NCI-H2081 treated with DMSO at 0.1 percent for 48 hours (cell line): ENCODE measurements at regions not wholly inside any gene's neighbourhood (a gene's known extent, or its start where the extent isn't known, plus 50 kb on each side); places are given as distances from the start of the nearest gene placed in this dataset.
"Not testable (repeated sequence)": the region's sequence is repeated elsewhere in the genome, so short reads cannot be mapped to it uniquely, and the experiment has no call there.

Experiments used
- DNase-seq: peaks from one replicate; lab custom pipeline; 2025; lab: John Stamatoyannopoulos, UW

DNA sequence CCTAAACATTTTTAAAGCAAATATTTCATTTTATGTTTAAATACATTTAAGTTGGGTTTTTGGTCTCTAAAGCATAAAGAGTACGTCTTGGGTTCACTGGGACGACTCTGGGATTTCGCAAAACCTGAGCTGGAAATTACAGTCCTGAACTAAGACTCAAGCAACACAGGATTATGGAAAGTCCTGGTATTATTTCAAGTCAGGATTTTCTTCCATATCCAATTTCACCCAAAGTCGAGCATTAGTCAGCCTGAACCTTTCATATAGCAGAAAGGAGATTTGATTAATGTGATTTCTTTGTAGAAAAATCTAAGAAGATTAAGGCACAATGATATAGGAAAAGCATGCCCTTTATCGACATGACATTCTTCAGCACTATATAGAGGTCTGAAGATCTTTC, 100.0 kb downstream of the MTERF1 start:
- no peak for DNase-seq

DNA sequence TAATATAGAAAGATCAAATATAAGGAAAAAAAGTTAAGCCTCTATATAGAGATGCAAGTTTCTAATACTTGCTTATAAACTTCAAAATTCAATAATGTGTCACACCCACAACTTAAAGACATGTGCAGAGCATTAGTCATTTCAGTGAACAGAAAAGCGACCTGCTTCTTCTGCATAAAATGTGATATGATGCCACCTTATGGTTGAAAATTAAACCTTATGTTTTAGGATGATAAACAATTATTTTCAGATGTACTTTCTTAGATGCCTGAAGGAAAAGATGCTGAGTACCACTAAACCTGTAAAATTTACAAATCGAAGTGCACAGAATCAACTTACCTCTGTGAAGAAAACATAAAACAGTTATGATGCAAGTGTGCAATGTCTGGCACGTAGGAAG, 96.0 kb downstream of the MTERF1 start:
- DNase-seq, result peak; percentile 27

DNA sequence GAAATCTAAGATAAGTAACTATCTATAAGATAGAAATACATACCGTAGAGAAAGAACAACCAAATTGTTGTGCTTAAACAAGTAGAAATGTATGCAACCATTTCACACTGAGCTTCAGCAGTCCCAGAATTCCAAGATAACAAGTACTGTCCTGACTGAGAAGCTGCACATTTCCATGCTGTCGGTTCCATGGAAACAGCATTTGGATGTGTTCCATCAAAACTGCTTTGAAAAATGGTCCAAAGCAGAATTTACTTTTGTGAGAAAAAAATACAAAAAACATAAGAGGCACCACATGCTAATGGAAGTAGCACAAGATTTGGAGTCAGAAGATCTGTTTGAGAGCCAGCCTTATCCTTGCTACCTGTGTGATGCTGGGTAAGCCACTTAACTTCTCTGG, 92.6 kb downstream of the MTERF1 start:
- no peak for DNase-seq

DNA sequence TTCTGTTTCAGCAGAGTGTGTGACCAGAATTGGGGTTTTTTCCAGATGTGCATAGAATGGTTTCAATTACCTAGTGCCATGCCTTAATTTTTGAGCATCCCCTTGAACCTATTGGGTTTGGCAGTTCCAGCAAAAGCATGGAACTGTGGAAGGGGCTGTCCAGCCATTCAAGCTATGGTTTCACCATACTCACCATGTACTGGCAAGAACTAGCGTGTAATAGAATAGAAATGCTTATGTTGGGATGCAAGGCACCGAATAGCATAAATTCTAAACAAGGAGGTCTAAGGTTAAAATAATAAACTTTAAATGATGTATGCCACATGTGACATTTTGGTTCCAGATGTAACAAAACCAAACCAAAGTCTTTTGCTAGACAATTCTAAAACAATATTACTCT, 91.4 kb downstream of the MTERF1 start:
- no peak for DNase-seq

DNA sequence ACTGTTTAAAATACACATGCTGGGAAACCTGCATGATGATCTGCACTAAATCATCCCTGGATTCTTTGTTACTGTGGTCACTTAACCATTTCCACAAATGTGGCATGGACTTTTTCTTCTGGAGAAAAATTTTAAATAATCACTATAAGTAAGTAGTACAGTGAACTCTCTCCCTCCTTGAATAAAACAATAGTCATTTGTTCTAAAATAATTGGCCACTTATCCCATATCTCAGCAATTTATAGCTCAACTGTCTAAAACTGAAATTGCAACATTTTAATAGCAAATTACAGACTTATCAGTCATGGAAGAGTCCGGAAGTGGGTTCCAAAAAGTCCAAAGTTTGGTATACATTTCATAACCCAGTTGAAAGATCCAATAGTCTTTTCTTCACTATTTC, 90.9 kb downstream of the MTERF1 start:
- DNase-seq, result no peak

DNA sequence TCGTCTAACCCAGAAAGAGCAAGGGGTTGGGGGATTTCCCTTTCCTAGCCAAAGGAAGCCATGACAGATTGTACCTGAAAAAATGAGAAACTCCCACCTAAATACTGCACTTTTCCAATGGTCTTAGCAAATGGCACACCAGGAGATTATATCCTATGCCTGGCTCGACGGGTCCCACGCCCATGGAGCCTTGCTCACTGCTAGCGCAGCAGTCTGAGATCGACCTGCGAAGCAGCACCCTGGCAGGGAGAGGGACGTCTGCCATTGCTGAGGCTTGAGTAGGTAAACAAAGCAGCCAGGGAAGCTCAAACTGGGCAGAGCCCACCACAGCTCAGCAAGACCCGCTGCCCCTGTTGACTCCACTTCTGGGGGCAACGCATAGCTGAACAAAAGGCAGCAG, 89.9 kb downstream of the MTERF1 start:
- not testable (repeated sequence) for DNase-seq

DNA sequence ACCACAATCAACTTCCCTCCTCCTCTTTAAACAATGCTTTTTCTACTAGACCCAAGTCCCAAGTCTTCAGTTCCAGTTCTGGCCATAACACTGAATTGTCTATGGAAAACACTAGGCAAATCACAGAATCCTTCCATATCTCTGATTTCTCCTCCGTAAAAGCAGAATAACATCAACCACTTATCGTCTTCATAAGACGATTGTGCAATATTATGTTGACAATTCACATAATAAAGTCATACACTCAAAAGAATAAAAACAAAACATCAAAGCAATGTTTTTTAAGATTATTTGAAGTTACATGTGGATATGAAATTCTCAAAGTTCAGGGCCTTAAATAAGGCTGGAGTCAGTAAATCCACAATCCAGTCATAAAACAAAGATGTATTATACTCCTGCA, 84.4 kb downstream of the MTERF1 start:
- no peak for DNase-seq

DNA sequence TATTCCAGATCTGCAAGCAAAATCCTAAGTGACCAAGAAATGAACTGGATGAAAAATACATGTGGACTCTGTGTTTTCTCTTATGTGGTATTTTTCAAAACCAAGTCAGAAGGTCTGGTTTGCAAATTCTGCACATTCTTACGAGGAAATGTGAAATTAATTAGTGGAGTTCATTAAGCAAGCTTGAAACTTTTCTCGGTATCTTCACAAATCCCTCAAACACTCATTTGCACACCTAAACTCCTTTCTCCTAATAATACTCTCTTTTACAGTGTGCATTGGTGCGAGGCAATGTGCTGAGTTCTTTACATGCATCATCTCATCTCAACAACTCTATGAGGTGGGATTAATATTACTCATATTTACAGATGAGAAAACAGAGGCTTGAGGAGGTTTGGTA, 82.1 kb downstream of the MTERF1 start:
- no peak for DNase-seq

DNA sequence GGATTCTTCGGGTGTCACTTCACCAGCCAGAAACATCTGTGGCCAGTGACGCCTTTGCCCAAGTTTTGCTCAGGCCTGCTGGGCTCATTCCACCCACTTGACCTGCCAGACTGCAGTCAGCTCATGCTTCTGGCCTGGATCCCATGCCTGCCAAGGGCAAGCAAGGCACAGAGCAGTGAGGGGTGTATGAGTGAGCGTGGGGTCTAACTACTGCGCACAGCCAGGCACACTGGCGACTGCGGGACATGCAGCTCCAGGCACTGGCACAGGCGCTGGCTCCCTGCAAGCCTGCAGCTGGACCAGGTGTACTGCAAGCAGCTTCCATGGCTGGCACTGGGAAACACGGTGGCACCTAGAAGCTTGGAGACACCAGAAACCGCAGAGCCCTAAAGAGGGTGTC, 80.1 kb downstream of the MTERF1 start:
- DNase-seq, result no peak

DNA sequence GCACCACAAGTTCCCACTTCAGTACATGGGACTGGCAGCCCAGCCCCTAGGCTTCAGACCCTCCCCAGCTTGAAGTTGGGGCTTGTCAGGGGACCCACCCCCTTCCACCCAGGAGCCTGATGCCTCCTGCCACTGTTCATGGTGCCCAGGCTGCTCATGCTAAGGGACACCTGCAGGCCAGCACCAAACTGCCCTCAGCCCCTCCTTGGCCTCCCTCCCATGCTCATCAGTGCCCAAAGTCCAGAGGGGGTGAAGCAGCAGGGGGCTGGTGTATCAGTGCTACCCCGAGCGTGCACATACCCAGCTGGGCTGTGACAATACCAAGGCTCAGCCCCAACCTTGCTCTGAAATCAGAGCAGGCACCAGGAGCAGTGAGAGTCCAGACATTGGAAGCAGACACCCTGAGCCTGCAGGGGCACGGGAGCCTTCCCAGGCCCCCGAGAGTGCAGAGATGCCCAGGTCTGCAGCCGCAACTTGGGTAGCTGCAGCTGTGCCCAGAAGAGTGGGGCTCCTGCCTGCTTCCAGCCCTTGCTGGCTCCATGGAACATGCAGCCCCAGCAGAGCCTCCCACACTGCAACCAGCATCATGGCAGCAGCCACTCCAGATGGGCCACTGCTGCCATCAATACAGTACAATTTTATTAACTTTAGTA, 79.0 kb downstream of the MTERF1 start:
- DNase-seq, result no peak

DNA sequence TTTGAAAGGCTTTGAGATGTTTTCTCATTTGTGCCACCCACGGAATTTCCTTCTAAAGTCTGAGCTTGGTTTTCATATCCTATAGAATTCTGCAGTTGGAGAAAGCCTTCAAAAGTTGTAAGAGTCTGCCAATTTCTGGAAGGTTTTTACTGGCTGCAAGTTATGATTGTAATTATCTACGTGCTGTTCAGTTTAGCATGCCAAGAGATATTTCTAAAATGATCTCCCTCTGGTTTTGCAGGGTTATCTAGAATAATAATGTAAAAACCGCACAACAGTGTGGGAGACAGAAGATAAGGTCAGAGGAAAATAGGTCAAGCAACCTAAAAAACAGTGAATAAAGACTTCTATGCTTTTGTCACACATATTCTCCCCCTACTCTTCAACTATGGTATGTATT, 69.3 kb downstream of the MTERF1 start:
- DNase-seq, result no peak

DNA sequence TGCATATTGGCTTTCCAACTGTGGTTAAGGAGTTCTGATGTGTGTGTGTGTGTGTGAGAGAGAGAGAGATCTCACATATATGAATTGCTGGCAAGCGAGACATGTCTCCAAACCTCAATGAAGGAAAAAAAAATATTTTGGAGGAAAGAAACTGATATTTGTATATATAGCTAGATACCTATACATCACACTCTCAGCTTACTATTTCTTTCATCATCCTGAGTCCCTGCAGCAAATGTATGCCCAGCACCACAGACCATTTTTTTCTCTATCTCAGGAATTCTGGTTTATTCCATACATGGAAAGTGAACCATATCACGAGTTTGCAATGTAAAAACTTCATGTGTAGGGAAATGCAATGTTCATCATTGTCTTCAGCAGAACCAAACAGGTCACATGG, 68.9 kb downstream of the MTERF1 start:
- DNase-seq, result no peak

DNA sequence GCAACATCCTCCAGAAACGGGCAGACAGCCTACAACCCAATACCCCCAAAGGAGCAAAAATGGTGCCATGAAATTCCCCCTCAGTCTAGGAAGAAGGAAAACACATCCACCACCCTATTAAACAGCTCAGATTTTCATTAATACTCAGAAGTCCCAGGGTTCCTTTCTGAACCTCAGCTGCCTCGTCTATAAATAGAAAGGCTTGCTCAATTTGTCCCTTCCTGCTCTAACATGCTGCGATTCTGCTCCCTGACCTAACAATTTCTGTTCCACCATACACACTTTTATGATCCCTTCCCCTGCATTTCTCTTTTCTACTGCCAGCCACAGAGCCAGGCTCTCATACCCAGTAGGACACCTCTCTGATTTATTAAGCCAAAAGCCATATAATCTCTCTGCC, 68.1 kb downstream of the MTERF1 start:
- no peak for DNase-seq

DNA sequence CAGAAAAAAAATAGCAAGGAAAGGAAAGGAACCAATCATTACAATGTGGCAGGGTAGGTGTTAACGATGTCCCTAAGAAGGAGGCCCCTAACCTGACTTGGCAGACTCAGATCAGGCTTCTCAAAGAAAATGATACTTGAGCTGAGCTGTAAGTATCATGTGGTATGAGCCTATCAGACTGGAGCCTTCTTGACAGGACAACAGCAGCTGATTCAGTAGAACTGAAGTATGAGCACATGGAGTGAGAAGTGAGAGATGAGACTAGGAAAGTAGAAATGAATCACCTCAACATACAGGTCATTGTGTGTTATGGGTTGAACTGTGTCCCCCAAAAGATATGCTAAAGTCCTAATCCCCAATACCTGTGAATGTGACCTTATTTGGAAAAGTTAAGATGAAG, 66.3 kb downstream of the MTERF1 start:
- DNase-seq, result no peak
